IPS-18c (cell line): ENCODE measurements at regions not wholly inside any gene's neighbourhood (a gene's known extent, or its start where the extent isn't known, plus 50 kb on each side); places are given as distances from the start of the nearest gene placed in this dataset.
"Not testable (repeated sequence)": the region's sequence is repeated elsewhere in the genome, so short reads cannot be mapped to it uniquely, and the experiment has no call there.

Experiments
- H3K4me3 ChIP-seq: 2 replicates; pipeline ENCODE4 v1.7.0; 2013; ENCODE audit warnings: low read depth, mild to moderate bottlenecking, low read length, moderate library complexity; ENCODE audit not compliant: insufficient read depth
- H3K9me3 ChIP-seq: one replicate; pipeline ENCODE4 v1.6.1; 2013; ENCODE audit warnings: mild to moderate bottlenecking, low read length, moderate library complexity; ENCODE audit not compliant: control insufficient read depth, insufficient read depth

DNA sequence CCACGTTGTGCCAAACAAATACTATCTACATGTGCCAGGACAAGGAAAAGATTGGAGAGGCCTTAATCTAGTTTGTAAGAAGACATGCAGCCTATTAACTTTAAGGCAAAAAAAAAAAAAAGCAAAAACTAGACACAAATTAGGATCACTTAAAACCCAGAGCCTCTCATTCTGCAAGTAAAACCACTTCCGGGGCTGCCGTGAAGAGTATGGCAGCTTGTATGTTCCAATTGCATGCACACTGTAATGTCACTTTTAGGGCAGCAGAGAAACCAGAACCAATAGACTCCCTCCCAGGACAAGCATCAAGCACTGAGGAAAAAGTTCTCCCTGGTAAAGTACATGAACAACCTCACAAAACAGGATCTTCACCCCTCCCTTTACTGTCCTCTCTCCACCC, 70.6 kb downstream of the RSL24D1 start:
- H3K4me3 ChIP-seq = no peak overlapping the region
- H3K9me3 ChIP-seq = no peaks in the 10 kb centered on the region

DNA sequence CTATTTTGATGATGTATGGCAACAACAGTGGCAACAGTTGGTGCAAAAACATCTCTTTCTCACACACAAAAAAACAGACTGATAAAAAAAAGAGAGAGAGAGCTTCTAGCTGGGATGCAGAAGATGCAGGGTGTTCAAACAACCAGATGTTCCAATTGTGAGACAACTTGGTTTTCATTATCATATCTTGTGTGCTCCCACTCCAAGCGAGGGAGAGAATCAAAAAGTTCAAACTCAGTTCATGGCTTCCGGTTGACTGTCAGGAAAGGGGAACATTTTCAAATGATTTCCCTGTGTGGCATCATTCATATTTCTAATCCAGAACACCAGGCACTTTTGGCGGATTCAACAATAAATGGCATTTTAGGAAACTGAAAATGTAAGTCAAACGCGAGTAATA, 72.1 kb downstream of the RSL24D1 start:
- Histone ChIP-seq H3K4me3 (no peak overlapping the region), H3K9me3 (no peaks in the 10 kb centered on the region)

DNA sequence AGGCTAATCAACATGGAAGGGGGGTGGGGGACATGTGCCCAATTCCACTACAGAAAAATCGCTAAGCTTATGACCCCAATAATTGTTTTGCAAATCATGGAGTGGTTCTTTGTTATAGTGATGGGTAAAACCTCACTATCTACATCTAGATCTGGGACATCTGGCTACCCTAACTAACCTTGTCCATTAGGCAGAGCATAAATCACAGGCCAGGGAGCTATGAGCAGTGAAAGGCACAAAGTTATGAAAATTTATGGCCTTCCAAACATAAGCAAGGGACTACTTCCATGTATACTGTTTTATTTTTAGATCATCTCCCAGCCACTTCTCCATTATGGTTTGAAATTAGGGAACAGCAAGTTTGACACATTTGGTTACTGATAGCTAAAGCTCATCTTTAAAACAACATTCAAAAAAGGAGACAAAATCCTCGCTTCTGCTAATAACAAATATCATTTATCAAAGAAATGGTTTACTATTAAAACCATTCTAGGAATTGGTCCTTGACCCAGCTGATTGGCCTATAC, 78.3 kb downstream of the RSL24D1 start:
- no peak overlapping the region for H3K4me3 ChIP-seq
- no peaks in the 10 kb centered on the region for H3K9me3 ChIP-seq

DNA sequence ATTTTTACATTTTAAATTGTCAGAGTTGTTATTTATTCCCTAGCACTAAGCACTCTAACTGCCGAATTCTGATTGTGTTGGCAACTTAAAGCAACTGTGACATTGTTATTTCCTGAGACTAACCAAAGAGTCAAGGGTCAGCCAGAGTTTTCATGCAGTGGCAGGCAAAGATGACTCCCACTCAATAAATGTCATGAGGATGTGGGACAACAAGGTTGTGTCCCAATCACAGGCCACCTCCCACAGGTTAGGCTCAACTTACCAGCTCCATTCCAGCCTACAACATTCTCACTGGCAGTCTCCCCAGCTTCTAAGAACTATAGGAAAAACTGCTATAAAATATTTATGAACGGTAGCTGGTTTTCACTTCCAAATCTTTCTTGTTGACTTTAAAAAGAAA, 80.1 kb downstream of the RSL24D1 start:
- Histone ChIP-seq H3K9me3 (no peaks in the 10 kb centered on the region), H3K4me3 (no peak overlapping the region)

DNA sequence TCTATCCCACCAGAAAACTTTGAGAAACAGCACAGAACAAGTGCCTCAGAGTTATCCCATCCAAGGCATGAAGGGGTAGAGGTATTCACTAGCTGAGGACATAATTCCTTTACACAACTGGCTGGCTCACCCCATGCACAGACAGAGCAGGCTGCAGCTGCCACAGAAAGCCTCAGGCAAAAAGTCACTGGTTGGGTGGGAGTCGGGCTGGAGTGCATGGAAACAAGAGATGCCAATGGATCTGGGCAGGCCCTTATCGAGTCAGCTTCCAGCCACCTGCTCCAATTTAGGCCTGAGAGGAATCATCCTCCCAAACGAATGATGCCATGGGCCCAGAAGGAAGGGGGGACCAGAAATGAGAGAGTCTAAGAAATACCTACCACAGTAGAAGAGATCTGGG, 83.0 kb downstream of the RSL24D1 start:
- H3K4me3 ChIP-seq = no peak overlapping the region
- no peaks in the 10 kb centered on the region for H3K9me3 ChIP-seq

DNA sequence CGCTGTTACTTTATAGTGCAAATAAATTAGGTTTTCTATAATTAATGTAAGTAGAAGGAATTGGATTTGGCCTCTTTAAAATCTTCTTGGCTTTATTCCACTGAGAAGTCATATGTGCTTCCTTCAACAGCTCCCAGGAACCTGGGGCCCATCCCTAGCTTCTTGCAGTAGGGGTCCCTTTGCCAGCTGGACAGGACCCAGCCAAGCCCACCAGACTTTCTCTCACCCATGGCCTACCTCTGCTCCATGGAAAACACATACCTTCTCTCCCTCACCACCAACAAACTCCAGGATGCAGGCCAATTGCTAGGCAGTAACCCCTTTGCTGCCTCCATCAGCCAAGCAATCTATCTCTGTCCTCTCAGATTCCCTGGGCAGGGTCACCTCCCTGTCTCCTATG, 84.0 kb downstream of the RSL24D1 start:
- no peaks in the 10 kb centered on the region for H3K9me3 ChIP-seq
- H3K4me3 ChIP-seq = no peak overlapping the region

DNA sequence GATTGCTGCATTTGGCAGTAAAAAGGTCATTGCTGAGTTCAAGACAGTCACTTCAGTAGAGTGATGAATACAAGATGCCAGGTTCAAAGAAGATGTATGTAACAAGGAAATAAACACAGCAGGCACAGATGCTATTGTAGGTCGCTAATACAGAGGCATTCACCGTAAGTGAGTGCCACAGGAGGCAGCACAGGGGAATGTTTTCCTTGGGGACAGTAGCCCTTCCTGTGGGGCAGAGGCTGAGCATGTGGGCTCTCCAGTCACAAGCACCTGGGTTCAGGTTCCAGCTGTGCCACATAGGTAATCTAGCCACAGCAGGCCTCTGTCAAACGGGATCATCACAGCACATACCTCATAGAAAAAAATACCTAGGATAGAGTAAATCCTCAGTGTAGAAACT, 86.3 kb downstream of the RSL24D1 start:
- Histone ChIP-seq H3K4me3 (no peak overlapping the region), H3K9me3 (peaks cover 4% of the 10 kb centered on the region)

DNA sequence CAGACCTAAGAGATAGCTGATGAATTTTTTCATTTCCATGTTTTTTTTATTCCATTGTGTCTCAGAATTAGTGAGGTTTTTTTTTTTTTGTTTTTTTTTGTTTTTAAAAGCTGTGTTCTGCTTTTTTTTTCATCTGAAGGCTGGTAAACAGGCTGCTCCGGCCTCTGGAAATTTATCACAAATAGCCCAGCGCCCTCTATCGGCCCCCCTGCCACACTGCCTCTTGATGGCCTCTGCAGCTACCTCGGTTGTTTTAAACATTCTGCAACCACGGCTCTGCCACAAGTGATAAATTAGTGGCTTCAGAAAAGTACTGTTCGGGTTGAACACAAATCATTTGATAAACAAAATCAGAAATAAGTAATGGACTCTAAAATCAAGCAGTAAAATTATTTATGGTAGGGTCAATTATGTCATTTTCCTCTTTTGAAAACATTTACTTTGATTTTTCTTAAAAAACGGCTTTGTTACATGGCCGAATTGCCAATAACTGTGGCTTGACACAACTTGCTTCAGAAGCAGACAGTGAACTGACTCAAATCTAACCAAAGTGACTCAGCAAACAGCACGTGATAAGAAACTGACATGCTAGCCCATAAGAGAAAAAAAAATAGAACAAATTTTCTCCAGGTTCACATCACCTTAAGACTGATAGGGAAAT, 87.8 kb downstream of the RSL24D1 start:
- peaks cover 4% of the 10 kb centered on the region for H3K9me3 ChIP-seq
- H3K4me3 ChIP-seq = no peak overlapping the region

DNA sequence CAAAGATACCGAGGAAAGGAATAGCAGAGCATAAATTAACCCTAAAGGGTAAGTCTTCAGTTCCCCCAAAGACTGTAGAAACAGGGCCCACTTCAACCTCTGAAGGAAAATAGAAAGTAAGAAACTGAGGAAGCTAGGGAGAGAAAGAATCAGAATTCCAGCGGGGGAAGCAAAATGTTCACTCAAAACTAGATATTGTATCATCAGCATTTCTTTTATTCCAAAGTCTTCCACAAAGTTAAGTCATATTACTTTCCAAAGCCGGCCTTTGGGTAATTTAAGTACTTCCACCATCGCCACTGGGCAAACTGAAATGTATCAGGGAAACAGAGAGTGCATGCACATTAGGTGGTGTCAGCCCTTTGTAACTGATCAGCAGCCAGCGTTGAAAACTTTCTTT, 88.3 kb downstream of the RSL24D1 start:
- peaks cover 4% of the 10 kb centered on the region for H3K9me3 ChIP-seq
- H3K4me3 ChIP-seq = no peak overlapping the region

DNA sequence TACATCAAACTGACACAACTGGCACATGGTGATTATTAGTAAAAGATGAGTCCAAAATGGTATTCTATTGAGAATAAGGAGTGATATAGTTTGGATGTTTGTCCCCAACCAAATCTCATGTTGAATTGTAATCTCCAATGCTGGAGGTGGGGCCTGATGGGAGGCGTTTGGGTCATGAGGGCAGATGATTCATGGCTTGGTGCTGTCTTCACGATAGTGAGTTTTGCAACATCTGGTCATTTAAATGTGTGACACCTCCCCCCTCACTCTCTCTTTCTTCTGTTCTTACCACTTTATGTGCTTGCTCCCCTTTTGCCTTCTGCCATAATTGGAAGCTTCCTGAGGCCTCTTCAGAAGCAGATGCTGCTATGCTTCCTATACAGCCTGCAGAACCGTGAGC, 90.6 kb downstream of the RSL24D1 start:
- H3K4me3 ChIP-seq = no peak overlapping the region
- peaks cover 5% of the 10 kb centered on the region for H3K9me3 ChIP-seq

DNA sequence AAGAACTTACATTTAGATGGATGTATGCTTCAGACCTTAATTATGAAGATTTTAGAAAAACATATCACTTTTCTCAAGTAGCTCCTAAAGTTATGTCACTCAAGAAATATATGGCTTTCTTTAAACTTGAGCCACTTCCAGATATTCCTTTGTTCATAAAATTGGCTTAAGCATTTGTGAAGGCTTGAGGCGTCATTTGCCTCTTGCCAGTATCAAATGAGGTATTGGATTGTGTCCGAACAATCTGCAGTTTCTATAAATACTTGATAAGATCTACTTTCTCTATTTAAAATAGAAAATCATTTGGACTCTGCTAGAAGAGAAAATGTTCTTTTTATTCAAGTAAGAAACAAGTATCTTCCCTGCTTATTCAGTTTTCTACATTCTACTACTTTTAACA, 102.6 kb downstream of the RSL24D1 start:
- H3K4me3 ChIP-seq = no peak overlapping the region
- H3K9me3 ChIP-seq = no peaks in the 10 kb centered on the region

DNA sequence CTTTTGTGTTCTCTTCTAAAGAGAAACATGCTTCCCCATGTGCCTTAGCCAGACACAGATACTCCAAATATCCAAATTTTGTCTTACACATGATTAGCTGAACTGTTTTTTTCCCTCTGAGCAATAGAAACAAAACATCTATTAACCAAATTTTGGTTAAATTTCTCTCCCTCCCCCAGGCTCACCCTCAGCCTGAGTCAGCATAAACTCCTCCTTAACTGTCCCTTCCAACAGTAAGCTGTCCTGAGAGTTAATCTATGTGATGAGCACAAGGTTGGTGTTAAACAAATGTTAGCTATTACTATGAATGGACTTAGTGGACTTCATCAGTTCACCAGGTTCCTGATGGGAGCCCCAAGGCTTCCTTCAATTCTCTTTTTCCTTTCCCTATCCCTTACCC, 108.5 kb downstream of the RSL24D1 start:
- Histone ChIP-seq H3K4me3 (no peak overlapping the region), H3K9me3 (no peaks in the 10 kb centered on the region)

DNA sequence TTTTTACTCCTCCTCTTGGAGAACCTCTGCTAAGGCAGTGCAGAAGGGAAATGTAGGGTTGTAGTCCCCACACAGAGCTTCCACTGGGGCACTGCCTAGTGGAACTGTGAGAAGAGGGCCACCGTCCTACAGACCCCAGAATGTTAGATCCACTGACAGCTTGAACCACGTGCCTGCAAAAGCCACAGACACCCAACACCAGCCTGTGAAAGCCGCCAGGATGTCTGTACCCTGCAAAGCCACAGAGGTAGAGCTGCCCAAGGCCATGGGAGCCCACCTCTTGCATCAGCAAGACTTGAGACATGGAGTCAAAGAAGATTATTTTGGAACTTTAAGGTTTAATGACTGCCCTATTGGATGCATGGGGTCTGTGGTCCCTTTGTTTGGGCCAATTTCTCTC, 112.1 kb downstream of the RSL24D1 start:
- Histone ChIP-seq H3K9me3 (no peaks in the 10 kb centered on the region), H3K4me3 (no peak overlapping the region)

DNA sequence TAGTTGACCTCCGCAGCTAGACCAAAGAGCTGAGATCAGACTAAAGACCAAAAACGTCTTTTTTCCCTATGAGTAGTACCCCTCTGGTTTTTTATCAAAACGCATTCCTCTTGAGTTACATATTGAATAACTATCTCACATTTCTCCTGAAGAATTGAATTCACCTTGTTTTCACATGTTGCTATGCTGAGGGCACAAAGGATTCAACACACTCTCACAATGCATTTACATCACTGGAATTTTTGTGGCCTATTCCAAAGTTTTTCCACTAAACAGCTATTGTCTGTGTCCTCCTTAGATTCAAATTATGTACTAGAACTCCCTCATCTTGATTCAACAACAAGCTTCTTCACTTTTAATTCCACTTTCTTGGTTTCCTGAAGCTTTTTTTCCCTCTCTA, 112.5 kb downstream of the RSL24D1 start:
- no peaks in the 10 kb centered on the region for H3K9me3 ChIP-seq

DNA sequence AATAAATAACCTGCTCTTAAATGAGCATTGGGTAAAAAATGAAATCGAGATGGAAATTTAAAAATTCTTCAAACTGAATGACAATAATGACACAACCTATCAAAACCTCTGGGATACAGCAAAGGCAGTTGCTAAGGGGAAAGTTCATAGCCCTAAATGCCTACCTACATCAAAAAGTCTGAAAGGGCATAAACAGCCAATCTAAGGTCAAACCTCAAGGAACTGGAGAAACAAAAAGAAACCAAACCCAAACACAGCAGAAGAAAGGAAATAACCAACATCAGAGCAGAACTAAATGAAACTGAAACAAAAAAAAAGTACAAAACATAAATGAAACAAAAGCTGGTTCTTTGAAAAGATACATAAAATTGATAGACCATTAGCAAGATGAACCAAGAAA, 119.7 kb downstream of the RSL24D1 start:
- not testable (repeated sequence) for H3K4me3 ChIP-seq, H3K9me3 ChIP-seq

More for the DNA sequence above, 112.5 kb downstream of the RSL24D1 start:
- H3K4me3 ChIP-seq = no peak overlapping the region

DNA sequence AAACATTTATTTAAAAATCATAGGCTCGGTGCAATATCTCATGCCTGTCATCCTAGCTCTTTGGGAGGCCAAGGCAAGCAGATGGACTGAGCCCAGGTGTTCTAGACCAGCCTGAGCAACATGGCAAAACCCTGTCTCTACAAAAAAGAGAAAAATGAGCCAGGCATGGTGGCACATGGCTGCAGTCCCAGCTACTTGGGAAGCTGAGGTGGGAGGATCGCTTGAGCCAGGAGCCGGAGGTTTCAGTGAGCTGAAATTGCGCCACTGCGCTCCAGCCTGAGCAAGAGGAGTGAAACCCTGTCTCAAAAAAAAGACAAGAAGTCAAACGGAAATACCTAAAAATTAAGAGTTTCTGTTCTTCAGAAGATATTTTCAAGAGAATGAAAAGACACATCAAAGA, 122.3 kb downstream of the RSL24D1 start:
- Histone ChIP-seq H3K9me3 (no peaks in the 10 kb centered on the region), H3K4me3 (no peak overlapping the region)

DNA sequence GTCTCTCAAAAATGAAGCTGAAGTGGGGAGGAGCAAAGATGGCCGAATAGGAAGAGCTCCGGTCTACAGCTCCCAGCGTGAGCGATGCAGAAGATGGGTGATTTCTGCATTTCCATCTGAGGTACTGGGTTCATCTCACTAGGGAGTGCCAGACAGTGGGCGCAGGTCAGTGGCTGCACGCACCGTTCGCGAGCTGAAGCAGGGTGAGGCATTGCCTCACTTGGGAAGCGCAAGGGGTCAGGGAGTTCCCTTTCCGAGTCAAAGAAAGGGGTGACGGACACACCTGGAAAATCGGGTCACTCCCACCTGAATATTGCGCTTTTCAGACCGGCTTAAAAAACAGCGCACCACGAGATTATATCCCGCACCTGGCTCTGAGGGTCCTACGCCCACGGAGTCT, 132.8 kb downstream of the RSL24D1 start:
- H3K4me3 ChIP-seq, H3K9me3 ChIP-seq: not testable (repeated sequence)

DNA sequence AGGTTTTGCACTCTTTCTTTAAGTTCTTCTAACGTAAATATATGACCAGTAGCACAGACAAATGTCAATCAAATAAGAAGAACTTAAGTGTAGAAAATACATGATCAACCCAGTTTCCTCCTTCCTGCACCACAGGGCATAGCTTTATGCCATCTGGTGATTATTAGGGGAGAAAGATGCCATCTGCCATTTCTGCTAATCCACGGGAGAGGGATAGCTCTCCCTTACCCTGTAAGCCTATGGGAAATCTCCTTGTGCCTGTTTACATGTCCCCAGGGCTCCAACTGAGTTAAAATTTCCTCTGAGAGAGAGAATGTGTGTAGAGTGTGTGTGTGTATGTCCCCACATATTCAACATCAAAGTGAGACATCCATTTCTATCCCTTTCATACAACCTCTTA, 135.9 kb downstream of the RSL24D1 start:
- Histone ChIP-seq H3K9me3 (no peaks in the 10 kb centered on the region), H3K4me3 (no peak overlapping the region)

DNA sequence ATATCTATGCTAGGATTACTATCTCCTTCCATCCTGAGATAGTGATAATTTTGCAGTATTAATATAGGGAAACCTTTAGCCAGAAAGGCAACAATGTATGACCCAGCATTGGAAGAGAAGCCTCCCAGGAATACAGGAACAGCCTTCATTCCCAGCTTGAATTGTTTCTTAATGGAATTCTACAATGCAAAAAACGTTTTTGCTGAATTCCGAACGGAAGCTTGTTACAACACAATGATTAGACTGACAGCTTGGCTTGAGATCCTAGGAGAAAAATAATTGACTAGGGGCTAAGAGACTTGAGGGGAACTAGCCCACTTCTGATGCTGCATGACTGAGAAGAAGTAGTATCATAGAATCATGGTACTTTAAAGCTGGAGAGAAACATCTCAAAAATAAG, 140.2 kb downstream of the RSL24D1 start:
- Histone ChIP-seq H3K4me3 (no peak overlapping the region), H3K9me3 (no peaks in the 10 kb centered on the region)
